ENCODE measurements at regions not wholly inside any gene's neighbourhood (a gene's known extent, or its start where the extent isn't known, plus 50 kb on each side); places are given as distances from the start of the nearest gene placed in this dataset.

GRCh38 chr2:138176862-138177439 is 212.7 kb downstream of the HNMT start:
- DNase-seq: no peak

DNA sequence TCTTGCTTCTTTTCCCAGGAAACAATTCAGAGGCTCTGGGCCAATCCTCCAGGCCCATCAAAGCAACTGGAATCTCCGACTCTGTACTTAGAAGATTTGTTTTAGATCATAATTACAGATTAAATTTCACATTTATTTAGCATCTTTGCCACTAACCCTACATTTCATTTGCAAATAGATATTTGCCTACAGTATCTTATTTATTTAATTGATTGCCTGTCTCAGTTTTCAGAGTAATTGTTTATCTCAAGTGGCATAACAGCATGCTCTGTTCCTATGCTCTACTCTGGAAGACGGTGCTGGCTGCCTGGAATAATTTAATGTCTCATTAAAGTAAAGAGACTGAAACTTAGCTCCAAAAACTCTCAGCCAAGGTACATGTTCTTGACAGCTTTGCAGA is 213.4 kb downstream of the HNMT start:
- no peak for DNase-seq

GRCh38 chr2:138180692-138181386 is 216.6 kb downstream of the HNMT start:
- DNase-seq: no peak

DNA sequence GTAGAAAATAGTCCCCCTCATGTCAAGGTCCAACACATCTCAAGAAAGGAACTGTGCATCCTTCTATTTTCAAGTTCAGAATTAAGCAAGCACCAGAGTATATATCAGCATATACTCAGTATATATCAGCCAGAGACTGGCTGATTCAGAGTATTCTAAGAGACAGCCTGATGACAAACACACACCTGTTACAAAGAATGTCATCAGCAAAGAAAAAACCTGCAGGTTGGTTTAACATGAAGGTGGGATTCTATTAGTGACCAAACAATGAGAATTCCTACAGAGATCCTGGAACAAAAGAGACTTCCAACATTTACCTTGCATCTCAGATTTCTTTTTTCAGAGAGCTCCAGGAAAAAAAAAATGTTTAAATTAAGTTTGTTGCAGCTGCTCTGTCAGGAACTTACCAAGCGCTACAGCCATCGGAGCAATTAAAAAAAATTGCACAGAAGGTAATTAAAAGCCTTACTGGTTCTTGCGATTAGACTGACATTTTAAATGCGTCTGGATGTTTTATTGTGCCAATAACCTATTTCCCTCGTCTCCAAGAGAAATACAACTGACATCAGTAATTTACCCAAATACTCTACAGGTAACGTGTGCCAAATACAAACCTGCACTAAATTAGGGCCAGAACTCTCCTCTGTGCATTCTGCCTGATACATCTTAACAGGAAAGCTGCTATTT is 218.1 kb downstream of the HNMT start:
- DNase-seq: no peak

DNA sequence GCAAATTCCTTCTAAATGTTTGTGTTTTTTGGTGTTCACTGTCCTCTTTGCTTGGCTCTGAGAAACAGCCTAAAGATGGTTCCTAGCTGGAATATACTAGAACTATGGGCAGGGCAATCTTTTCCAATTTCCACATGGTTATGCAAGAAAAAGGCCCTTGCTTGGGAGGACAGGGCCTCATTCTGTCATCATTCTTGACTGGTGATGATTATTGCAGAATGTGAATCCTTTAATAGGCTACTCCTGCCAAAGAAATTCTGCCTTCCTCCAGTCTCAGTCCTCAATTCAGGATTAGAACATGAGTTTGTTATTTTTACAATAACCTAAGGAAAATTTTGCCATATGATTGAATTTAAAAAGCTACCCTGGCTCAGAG is 218.7 kb downstream of the HNMT start:
- DNase-seq: peak in 1 of 2 donors; percentile 5

- no peak for DNase-seq
Measured at GRCh38 chr2:138183705-138184104, 219.4 kb downstream of the HNMT start.

DNA sequence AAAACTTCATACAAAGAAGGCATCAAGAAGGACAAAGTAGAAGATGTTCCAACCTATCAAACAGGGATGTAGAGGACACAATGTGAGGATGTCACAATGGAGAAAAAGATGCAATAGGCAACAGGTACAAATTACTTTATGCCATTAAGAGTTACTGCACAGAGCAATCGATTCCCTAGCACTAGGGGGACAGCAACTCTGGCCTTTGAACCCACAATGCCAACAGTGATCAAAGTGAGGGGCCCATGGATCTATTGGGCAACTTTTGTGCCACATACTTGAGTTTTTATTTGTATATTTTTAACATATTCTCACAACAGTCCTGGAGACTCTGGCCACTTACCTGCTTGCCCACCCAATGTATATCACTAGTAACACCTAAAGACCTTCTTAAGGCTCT is 220.2 kb downstream of the HNMT start:
- no peak for DNase-seq

DNA sequence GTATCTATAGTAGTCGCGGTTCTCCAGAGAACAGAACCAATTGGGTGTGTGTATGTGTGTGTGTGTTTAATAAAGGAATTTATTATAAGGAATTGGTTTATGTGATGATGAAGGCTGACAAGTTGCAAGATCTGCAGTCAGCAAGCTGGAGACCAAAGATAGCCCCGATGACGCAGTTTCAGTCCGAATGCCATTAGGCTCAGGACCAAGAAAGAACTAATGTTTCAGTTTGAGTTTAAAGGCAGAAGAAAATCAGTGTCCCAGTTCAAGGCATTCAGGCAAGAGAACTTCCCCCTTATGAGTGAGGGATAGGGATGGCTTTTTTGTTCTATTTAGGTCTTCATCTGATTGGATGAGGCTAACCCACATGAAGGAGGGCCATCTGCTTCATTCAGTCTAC is 221.6 kb downstream of the HNMT start:
- DNase-seq: no peak

DNA sequence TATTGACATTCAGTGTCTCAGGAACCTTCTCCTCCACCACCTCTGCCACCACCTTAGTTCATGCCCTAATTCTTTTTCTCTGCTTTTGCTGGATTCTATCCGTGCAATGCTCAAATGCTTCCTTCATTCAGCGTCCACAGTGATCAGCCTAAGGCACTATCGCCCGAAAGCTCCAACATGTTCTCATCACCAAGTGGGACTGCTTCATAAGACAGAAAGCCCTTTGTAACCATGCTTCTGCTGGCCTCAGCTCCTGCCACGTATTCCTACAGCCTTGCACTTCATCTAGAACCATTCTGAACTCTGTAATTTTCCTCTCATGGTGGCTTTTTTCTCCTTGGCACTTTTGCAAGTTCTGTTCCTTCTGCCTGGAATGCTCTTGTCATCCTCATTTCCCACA is 222.9 kb downstream of the HNMT start:
- DNase-seq: no peak

GRCh38 chr2:138190999-138191398 is 226.7 kb downstream of the HNMT start:
- DNase-seq: no peak

GRCh38 chr2:138193416-138194213 is 229.3 kb downstream of the HNMT start:
- DNase-seq: no peak

DNA sequence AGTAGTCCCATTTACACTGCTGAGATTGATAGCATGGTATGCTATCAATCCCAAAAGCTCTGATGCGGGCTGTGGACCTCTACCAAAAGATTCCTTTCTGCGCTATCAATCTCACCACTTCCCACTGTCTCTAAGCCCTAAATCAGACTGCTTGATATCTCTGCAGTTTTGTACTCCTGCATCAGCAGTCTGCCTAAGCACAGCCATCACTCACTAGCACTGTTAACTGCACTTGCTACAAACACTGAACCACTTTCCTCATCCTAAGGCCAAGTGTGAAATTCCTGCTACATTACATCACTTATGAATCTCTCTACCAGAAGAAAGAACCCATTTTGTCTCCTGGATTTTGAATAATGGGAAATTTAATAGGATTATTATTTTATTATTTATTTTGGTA is 237.0 kb downstream of the HNMT start:
- DNase-seq: no peak

DNA sequence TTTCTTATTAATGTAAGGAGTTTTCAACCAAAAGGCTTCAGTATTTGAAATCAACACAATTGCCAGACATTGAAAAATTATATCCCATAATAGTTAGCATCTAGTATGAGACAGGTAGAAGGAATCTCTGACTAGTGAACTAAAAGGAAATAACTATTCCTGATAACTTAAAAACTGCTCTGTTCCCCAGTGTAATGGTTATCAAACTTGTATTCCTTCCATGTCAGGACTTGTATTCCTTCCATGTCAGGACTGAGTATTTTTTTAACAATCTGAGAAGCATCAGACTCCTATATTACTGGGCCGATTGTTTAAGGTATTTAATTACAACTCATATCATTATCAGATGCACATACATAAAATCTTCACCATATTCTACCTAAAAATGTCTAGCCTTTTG is 238.5 kb downstream of the HNMT start:
- DNase-seq: no peak

GRCh38 chr2:138205281-138205680 is 241.0 kb downstream of the HNMT start:
- no peak for DNase-seq

DNA sequence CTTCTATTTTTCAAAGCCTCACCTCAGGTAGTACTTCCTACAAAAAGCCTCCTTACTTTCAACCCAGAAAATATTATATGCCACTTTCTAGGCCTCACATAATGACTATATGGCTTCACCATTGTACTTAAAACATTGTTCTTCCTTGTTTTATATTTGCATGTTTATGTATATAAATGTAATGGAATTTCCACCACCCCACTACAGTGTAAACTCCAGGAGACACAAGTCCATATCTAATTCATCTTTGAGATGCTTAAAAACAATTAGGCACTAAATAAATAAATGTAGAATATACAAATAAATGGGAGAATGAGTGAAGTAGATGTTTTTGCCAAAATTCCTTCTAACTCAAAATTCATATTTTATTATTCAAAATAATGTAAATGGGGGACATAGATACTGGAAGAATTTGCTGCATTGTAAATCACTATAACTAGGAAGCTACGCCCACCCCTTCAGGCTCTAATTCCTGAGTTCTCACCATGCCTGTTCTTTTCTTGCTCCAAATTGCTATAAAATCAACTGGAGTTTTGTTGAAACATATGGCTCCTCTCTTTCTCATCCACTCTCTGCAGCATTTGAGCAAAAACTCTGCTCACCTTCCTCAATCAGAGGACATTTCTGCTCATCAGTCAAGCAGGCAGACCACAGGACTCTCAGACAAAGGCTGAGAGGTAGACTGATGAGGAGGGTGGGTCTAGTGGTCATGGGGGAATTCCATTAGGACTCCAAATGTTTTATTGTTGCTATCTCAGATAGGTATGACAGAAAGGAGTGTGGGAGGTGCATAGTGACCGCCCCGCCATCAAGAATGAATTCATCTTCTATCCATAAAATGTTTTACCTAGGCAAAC is 243.0 kb downstream of the HNMT start:
- no peak for DNase-seq

DNA sequence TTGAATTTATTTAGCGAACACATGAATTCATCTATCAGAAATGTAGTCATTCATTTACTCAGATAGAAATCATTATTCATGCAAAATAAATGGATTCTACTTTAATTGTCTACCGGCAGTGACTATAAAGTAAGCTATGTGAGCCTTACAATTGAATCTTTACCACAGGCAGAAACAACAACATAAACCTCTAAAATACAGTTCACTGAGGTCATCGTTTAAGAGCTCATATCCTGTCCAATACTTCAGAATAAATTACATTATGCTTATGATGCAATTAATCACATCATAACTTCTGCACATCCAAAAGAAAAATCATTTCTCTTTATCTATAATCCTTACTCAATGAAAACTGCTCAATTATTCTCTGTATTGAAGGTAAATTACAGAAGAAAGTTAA is 244.7 kb downstream of the HNMT start:
- DNase-seq: no peak

DNA sequence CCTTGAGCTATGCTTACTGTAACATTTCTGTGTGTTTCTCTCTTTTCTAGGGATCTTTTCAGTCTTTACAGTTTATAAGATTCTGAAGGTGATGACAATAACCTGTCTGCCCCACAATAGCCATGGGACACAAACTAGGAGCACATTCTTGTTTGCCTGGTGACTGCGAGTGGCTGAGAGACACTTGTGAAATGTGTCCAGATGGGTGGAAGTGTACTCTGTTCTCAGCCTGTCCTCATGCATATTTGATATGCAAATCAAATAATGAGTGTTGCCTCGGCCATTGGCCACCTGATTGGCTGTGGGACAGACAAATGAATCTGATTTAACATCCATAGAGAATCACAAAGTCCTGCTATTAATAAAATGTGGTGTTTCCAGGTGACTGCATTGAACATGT is 246.2 kb downstream of the HNMT start:
- no peak for DNase-seq

- no peak for DNase-seq
Measured at GRCh38 chr2:138212434-138212833, 248.2 kb downstream of the HNMT start.

DNA sequence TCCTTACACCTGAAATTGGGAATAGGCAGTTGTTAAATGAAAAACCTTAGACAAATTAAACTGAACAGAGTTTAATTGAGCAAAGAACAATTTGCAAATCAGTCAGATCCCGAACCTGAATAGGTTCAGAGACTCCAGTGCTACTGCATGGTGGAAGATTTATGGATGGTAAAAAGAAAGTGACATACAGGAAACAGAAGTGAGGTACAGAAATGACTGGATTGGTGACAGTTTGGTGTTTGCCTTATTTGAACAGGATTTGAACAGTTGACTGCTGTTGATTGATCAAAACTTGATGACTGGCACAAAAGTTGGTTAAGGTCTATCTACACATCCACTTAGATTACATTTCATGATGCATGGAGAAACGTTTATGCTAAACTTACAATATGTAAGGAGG is 248.8 kb downstream of the HNMT start:
- no peak for DNase-seq

DNA sequence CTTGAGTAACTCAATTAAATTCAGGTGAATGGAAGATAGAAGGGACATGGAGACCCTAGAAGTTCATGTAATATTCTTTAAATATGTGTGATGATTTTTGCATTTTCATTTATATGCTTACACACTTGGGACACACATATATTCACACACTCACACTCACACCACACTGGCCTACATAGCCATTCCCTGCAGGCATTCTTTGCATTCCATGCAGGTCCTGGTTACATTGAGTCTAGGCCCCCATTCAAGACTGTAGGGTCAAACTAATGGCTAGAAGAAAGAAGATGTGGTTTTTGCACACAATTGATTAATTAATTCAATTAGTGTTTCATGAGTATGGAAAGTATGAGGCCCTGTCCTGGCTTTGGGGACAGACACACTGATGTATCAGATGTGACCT is 249.4 kb downstream of the HNMT start:
- no peak for DNase-seq

- no peak for DNase-seq
Measured at GRCh38 chr2:138215958-138216357, 251.7 kb downstream of the HNMT start.

- DNase-seq: no peak
Measured at GRCh38 chr2:138217975-138218374, 253.7 kb downstream of the HNMT start.
